C4-2B (cell line): ENCODE measurements at regions not wholly inside any gene's neighbourhood (a gene's known extent, or its start where the extent isn't known, plus 50 kb on each side); places are given as distances from the start of the nearest gene placed in this dataset.

Source experiments
- ZFX ChIP-seq: fragments of 450-650 bp; IDR thresholded peaks from 2 replicates; pipeline ENCODE4 v1.6.1; 2017
- TF ChIP-seq, protein P1 (sequence below): fragments of 450-650 bp; conservative IDR thresholded peaks from 2 replicates; pipeline ENCODE4 v1.5.1; 2017; ENCODE audit warnings: mild to moderate bottlenecking

DNA sequence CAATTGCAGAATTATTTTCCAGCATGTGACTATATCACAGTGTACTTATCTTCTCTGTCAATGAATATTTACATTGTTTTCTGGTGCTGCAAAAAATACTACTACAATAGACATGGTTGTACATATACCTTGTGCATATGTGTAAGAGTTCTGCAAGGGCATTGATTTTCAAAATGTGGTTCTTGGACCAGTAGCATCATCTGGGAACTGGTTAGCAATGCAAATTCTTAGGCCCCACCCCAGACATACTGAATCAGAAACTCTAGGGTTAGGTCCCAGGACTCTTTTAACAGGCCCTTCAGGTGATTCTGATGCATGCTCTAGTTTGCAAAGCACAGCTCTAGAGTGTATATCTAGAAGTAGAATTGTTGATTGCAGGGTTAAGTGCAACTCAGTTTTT lies 292.3 kb downstream of the ZNF621 start:
- TF ChIP-seq, protein P1, sequence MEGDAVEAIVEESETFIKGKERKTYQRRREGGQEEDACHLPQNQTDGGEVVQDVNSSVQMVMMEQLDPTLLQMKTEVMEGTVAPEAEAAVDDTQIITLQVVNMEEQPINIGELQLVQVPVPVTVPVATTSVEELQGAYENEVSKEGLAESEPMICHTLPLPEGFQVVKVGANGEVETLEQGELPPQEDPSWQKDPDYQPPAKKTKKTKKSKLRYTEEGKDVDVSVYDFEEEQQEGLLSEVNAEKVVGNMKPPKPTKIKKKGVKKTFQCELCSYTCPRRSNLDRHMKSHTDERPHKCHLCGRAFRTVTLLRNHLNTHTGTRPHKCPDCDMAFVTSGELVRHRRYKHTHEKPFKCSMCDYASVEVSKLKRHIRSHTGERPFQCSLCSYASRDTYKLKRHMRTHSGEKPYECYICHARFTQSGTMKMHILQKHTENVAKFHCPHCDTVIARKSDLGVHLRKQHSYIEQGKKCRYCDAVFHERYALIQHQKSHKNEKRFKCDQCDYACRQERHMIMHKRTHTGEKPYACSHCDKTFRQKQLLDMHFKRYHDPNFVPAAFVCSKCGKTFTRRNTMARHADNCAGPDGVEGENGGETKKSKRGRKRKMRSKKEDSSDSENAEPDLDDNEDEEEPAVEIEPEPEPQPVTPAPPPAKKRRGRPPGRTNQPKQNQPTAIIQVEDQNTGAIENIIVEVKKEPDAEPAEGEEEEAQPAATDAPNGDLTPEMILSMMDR, result no peak
- no peak for TF ChIP-seq ZFX
